ENCODE measurements at regions not wholly inside any gene's neighbourhood (a gene's known extent, or its start where the extent isn't known, plus 50 kb on each side); places are given as distances from the start of the nearest gene placed in this dataset.

DNA sequence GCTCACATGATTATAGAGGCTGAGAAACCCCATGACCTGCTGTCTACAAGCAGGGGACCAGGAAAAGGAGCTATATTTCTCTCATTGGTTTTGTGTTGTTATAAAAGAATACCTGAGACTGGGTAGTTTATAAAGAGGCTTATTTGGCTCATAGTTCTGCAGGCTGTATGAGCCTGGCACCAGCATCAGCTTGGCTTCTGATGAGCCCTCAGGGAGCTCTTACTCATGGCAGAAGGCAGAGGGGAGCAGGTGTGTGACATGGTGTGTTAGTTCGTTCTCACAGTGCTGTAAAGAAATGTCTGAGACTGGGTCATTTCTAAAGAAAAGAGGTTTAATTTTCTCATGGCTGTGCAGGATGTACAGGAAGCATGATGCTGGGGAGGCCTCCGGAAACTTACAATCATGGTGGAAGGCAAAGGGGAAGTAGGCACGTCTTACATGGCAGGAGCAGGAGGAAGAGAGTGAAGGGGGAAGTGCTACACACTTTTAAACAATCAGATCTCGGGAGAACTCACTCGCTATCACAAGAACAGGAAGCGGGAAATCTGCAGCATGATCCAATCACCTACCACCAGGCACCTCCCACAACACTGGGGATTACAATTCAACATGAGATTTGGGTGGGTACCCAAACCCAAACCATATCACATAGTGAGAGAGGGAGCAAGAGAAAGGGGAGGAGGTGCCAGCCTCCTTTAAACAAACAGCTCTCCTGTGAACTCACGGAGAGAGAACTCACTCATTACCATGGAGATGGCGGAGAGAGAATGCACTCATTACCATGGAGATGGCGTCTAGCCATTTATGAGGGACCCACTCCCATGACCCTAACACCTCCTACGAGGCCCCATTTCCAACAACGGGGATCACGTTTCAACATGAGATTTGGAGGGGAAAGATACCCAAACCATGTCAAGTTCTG is 133.4 kb downstream of the JCAD start:
- DNase-seq (ENCODE audit: low read depth in 2 of 2), result peak in 1 of 2 donors; percentile 14
- Histone ChIP-seq H4K20me1 (ENCODE audit: control insufficient read depth, extremely low read depth, insufficient read depth, low read length) (no peaks in the 10 kb centered on the region), H3K79me2 (ENCODE audit: control insufficient read depth, insufficient read depth, low read length) (no peaks in the 10 kb centered on the region), H3K4me2 (ENCODE audit: extremely low read depth, insufficient read depth, low read length) (no peak overlapping the region), H3K9ac (ENCODE audit: insufficient read depth, low read length) (no peak overlapping the region), H3K36me3 (ENCODE audit: control insufficient read depth, insufficient read depth, low read length) (no peaks in the 10 kb centered on the region), H3K27me3 (ENCODE audit: control insufficient read depth, insufficient read depth, low read length) (peaks cover 5% of the 10 kb centered on the region), H2AFZ (ENCODE audit: low read length) (no peak overlapping the region), H3K9me3 (ENCODE audit: control insufficient read depth, insufficient read depth, low read depth, low read length) (no peaks in the 10 kb centered on the region), H3K27ac (ENCODE audit: insufficient read depth, low read length) (no peak overlapping the region), H3K4me1 (ENCODE audit: control insufficient read depth, extremely low read depth, insufficient read depth, low read length) (no peaks in the 10 kb centered on the region), H3K4me3 (replicated peaks in 1 of 4; ENCODE audit: control extremely low read depth in 1 of 4, insufficient read depth in 1 of 4, low read depth in 3 of 4, low read length in 4 of 4) (no peak overlapping the region)
- TF ChIP-seq EZH2 (IDR thresholded peaks at IDR 0.05; ENCODE audit: low read length, missing control alignments), result no peak
- TF ChIP-seq, protein P1, sequence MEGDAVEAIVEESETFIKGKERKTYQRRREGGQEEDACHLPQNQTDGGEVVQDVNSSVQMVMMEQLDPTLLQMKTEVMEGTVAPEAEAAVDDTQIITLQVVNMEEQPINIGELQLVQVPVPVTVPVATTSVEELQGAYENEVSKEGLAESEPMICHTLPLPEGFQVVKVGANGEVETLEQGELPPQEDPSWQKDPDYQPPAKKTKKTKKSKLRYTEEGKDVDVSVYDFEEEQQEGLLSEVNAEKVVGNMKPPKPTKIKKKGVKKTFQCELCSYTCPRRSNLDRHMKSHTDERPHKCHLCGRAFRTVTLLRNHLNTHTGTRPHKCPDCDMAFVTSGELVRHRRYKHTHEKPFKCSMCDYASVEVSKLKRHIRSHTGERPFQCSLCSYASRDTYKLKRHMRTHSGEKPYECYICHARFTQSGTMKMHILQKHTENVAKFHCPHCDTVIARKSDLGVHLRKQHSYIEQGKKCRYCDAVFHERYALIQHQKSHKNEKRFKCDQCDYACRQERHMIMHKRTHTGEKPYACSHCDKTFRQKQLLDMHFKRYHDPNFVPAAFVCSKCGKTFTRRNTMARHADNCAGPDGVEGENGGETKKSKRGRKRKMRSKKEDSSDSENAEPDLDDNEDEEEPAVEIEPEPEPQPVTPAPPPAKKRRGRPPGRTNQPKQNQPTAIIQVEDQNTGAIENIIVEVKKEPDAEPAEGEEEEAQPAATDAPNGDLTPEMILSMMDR (conservative IDR thresholded peaks at IDR 0.05 in 1 of 2, IDR thresholded peaks at IDR 0.05 in 1 of 2; ENCODE audit: low read depth in 1 of 2, low read length in 2 of 2), result no peak

DNA sequence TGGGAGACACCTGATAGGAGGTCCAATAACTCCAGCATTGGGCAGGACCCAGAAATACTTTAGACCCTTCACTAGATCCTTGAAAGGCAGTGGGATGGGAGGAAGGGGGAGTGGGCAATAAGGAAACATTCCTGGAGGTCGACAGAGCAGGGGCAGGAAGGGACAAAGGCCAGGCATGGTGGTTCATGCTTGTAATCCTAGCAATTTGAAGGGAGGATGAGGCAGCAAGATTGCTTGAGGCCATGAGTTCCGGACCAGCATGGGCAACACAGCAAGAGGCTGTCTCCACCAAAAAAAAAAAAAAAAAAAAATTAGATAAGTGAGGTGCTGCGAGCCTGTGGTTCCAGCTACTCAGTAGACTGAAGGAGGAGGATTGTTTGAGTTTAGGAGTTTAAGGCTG is 134.9 kb downstream of the JCAD start:
- TF ChIP-seq EZH2 (IDR thresholded peaks at IDR 0.05; ENCODE audit: low read length, missing control alignments), result no peak
- TF ChIP-seq, protein P1 (conservative IDR thresholded peaks at IDR 0.05 in 1 of 2, IDR thresholded peaks at IDR 0.05 in 1 of 2; ENCODE audit: low read depth in 1 of 2, low read length in 2 of 2), result no peak
- H4K20me1 ChIP-seq (ENCODE audit: control insufficient read depth, extremely low read depth, insufficient read depth, low read length), result no peaks in the 10 kb centered on the region
- no peak overlapping the region for H3K9ac ChIP-seq (ENCODE audit: insufficient read depth, low read length)
- H3K9me3 ChIP-seq (ENCODE audit: control insufficient read depth, insufficient read depth, low read depth, low read length), result no peaks in the 10 kb centered on the region
- H3K4me3 ChIP-seq (replicated peaks in 1 of 4; ENCODE audit: control extremely low read depth in 1 of 4, insufficient read depth in 1 of 4, low read depth in 3 of 4, low read length in 4 of 4), result no peak overlapping the region
- no peak overlapping the region for H3K4me2 ChIP-seq (ENCODE audit: extremely low read depth, insufficient read depth, low read length)
- no peak overlapping the region for H3K27ac ChIP-seq (ENCODE audit: insufficient read depth, low read length)
- H3K36me3 ChIP-seq (ENCODE audit: control insufficient read depth, insufficient read depth, low read length), result no peaks in the 10 kb centered on the region
- H3K27me3 ChIP-seq (ENCODE audit: control insufficient read depth, insufficient read depth, low read length), result peaks cover 5% of the 10 kb centered on the region
- no peak overlapping the region for H2AFZ ChIP-seq (ENCODE audit: low read length)
- no peaks in the 10 kb centered on the region for H3K4me1 ChIP-seq (ENCODE audit: control insufficient read depth, extremely low read depth, insufficient read depth, low read length)
- DNase-seq (ENCODE audit: low read depth in 2 of 2), result no peak
- H3K79me2 ChIP-seq (ENCODE audit: control insufficient read depth, insufficient read depth, low read length), result no peaks in the 10 kb centered on the region

DNA sequence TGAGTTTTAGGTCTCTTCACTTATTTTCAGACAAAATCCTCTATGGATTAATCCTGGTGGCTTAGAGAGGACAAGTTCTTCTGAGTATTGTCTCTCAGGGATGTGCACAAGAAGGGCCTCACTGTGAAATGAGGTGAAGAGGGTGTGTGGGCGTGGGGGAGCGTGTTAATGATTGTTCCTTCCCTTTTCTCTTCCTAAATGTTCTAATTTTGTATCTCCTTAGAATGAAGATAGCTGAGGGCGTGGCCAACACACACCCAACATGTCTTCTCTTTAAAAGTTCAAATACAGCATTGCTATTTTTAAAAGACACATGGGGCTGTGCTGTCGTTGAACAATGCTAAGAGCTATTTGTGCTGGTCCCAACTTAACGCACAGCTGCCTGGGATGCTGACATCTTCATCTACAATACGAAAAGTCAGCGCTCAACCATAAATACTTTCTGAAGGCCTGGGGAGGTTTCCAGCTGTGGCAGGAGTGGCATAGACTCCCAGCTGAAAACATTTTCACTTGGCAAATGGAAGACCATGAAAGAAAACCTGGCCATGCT is 135.9 kb downstream of the JCAD start:
- no peak overlapping the region for H2AFZ ChIP-seq (ENCODE audit: low read length)
- H3K4me1 ChIP-seq (ENCODE audit: control insufficient read depth, extremely low read depth, insufficient read depth, low read length), result no peaks in the 10 kb centered on the region
- no peak for DNase-seq (ENCODE audit: low read depth in 2 of 2)
- TF ChIP-seq EZH2 (IDR thresholded peaks at IDR 0.05; ENCODE audit: low read length, missing control alignments), result no peak
- H3K4me2 ChIP-seq (ENCODE audit: extremely low read depth, insufficient read depth, low read length), result no peak overlapping the region
- H3K27ac ChIP-seq (ENCODE audit: insufficient read depth, low read length), result no peak overlapping the region
- no peak overlapping the region for H3K9ac ChIP-seq (ENCODE audit: insufficient read depth, low read length)
- H3K9me3 ChIP-seq (ENCODE audit: control insufficient read depth, insufficient read depth, low read depth, low read length), result no peaks in the 10 kb centered on the region
- H3K79me2 ChIP-seq (ENCODE audit: control insufficient read depth, insufficient read depth, low read length), result no peaks in the 10 kb centered on the region
- no peaks in the 10 kb centered on the region for H4K20me1 ChIP-seq (ENCODE audit: control insufficient read depth, extremely low read depth, insufficient read depth, low read length)
- H3K4me3 ChIP-seq (replicated peaks in 1 of 4; ENCODE audit: control extremely low read depth in 1 of 4, insufficient read depth in 1 of 4, low read depth in 3 of 4, low read length in 4 of 4), result no peak overlapping the region
- peaks cover 5% of the 10 kb centered on the region for H3K27me3 ChIP-seq (ENCODE audit: control insufficient read depth, insufficient read depth, low read length)
- H3K36me3 ChIP-seq (ENCODE audit: control insufficient read depth, insufficient read depth, low read length), result no peaks in the 10 kb centered on the region

Measured in fibroblast of lung (primary cell).